Right atrium auricular region (tissue), 2 donors: ENCODE measurements at regions not wholly inside any gene's neighbourhood (a gene's known extent, or its start where the extent isn't known, plus 50 kb on each side); places are given as distances from the start of the nearest gene placed in this dataset.

ENCODE experiments used
- DNase-seq: peaks from one replicate; pipeline ENCODE4 v3.0.0-alpha.2; 2019; ENCODE audit warnings: low spot score
- H3K27ac ChIP-seq, 2 donors: fragments of 200-600 bp; sonication (generic); 1 replicate in 1 of 2; 2 replicates in 1 of 2; pipeline ENCODE4 v1.5.1; 2016 to 2019
- H3K27me3 ChIP-seq, 2 donors: fragments of 200-600 bp; sonication (generic); one replicate each; pipeline versions ENCODE4 v1.5.1 to v1.6.0; 2017 to 2019
- H3K36me3 ChIP-seq: fragments of 200-600 bp; sonication (generic); one replicate; pipeline ENCODE4 v1.5.1; 2016
- H3K4me1 ChIP-seq, 2 donors: fragments of 200-600 bp; sonication (generic); one replicate each; pipeline versions ENCODE4 v1.5.1 to v1.6.0; 2017 to 2019
- H3K4me3 ChIP-seq, 2 donors: fragments of 200-600 bp; sonication (generic); 1 replicate in 1 of 2; 2 replicates in 1 of 2; pipeline ENCODE4 v1.5.1; 2017 to 2019; ENCODE audit warnings: mild to moderate bottlenecking in 1 of 2, moderate library complexity in 1 of 2
- H3K9me3 ChIP-seq, 2 donors: fragments of 200-600 bp; sonication (generic); one replicate each; pipeline ENCODE4 v1.5.1; 2019
- TF ChIP-seq, protein P1 (sequence below), 2 donors: fragments of 200-600 bp; sonication (generic); IDR thresholded peaks; one replicate each; pipeline ENCODE4 v1.5.1; 2019; ENCODE audit warnings: antibody characterized with exemption in 2 of 2

DNA sequence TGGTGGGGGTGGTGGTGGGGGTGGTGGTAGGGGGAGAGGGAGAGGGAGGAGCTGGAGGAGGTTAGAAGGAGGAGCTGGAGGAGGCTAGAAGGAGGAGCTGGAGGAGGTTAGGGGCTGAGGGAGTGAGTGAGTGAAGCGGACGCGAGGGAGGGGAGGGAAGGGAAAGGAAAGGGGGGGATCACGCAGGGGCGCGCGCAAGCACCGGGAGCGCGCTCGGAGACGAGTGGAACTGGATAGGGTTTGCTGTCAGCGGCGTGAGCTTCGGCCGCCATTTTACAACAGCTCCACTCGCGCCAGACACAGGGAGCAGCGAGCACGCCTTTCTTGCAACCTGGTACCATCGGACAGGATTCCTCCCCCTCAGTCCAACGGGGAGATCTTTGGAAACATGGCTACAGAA lies 90.5 kb upstream of the FERMT1 start:
- DNase-seq: no peak
- no peaks in the 10 kb centered on the region for H3K4me1 ChIP-seq
- peaks cover 0 to 6% of the 10 kb centered on the region in 2 donors for H3K9me3 ChIP-seq
- H3K27ac ChIP-seq: no peak overlapping the region
- TF ChIP-seq, protein P1, sequence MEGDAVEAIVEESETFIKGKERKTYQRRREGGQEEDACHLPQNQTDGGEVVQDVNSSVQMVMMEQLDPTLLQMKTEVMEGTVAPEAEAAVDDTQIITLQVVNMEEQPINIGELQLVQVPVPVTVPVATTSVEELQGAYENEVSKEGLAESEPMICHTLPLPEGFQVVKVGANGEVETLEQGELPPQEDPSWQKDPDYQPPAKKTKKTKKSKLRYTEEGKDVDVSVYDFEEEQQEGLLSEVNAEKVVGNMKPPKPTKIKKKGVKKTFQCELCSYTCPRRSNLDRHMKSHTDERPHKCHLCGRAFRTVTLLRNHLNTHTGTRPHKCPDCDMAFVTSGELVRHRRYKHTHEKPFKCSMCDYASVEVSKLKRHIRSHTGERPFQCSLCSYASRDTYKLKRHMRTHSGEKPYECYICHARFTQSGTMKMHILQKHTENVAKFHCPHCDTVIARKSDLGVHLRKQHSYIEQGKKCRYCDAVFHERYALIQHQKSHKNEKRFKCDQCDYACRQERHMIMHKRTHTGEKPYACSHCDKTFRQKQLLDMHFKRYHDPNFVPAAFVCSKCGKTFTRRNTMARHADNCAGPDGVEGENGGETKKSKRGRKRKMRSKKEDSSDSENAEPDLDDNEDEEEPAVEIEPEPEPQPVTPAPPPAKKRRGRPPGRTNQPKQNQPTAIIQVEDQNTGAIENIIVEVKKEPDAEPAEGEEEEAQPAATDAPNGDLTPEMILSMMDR (IDR thresholded peaks at IDR 0.05): no peak
- H3K27me3 ChIP-seq: no peaks in the 10 kb centered on the region
- H3K36me3 ChIP-seq: no peaks in the 10 kb centered on the region
- no peak overlapping the region for H3K4me3 ChIP-seq

DNA sequence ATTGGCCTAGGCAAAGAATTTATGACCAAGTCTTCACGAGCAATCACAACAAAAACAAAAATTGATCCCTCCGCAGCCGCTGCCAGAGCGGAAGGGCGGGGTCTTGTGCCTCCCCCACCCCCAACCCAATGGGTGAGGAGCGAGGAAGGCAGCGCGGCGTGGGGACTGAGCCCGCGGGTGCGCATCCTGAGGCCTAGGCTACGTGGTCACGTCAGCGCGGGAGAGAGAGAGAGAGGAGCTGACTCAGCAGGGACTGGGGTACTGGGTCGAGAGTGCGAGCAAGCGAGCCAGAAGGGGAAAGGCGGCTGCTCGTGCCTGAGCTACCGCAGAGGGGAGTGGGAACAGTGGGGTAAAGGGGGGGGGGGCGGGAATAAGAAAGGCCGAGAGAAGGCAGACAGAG lies 90.1 kb upstream of the FERMT1 start:
- peaks cover 0 to 6% of the 10 kb centered on the region in 2 donors for H3K9me3 ChIP-seq
- H3K4me3 ChIP-seq: no peak overlapping the region
- TF ChIP-seq, protein P1 (IDR thresholded peaks at IDR 0.05): no peak

DNA sequence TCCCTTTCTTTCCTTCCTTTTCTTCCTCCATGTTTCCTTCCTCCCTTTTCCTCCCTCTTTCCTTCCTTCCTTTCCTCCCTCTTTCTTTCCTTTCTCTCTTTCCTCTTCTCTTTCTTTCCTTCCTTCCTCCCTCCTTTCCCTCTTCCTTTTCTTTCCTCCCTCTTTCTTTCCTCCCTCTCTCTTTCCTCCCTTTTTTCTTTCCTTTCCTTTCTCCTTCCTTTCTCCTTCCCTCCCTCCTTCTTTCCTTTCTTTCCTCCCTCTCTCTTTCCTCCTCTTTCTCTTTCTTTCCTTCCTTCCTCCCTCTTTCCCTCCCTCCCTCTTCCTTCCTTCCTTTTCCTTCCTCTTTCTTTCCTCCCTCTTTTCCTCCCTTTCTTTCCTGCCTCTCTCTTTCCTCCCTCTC lies 86.3 kb upstream of the FERMT1 start:
- no peak overlapping the region for H3K27ac ChIP-seq
- H3K4me1 ChIP-seq: no peaks in the 10 kb centered on the region
- TF ChIP-seq, protein P1 (IDR thresholded peaks at IDR 0.05): no peak
- H3K27me3 ChIP-seq: no peaks in the 10 kb centered on the region
- DNase-seq: no peak
- no peak overlapping the region for H3K4me3 ChIP-seq
- H3K36me3 ChIP-seq: no peaks in the 10 kb centered on the region
- peaks cover 5 to 14% of the 10 kb centered on the region in 2 donors for H3K9me3 ChIP-seq

More for the DNA sequence above, 90.1 kb upstream of the FERMT1 start:
- Histone ChIP-seq H3K4me1 (no peaks in the 10 kb centered on the region), H3K36me3 (no peaks in the 10 kb centered on the region), H3K27ac (no peak overlapping the region), H3K27me3 (no peaks in the 10 kb centered on the region)
- no peak for DNase-seq

DNA sequence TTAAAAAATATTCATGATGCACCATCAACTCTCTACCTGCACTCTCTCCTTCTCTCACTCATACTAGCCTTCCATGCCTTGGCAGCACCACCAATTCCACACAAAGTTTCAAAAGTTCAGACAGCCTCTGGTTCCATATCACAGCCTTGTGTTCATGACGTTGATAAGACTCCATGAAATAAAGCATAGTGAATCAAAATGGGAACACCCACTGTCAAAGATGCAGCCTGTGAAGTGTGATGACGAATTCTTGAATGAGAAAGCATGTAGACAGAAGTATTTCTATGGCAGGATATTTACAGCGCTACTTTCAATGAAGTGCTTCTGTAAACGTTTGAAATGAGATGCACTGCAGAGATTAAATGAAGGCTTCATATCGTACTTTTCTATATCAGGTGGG lies 77.3 kb upstream of the FERMT1 start:
- H3K27ac ChIP-seq: no peak overlapping the region
- H3K9me3 ChIP-seq: no peaks in the 10 kb centered on the region
- H3K27me3 ChIP-seq: no peaks in the 10 kb centered on the region
- no peak for DNase-seq
- no peaks in the 10 kb centered on the region for H3K36me3 ChIP-seq
- no peak overlapping the region for H3K4me3 ChIP-seq
- TF ChIP-seq, protein P1 (IDR thresholded peaks at IDR 0.05): no peak
- H3K4me1 ChIP-seq: no peaks in the 10 kb centered on the region

DNA sequence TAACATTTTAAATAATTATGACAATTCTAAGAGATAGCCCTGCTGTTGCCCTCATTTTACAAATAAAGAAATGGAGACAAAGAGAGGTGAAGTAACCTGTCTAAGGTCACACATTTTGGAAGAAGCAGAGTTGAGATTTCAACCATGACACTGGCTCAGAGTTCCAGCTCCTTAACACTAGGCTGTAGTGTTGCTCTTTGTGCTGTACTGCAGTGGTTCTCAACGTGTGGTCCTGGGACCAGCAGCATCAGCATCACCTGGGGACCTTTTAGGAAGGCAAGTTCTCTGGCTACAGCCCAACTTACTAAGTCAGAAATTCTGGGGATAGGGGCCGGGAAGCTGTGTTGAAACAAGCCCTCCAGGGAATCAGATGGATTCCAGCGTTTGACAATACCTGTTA lies 62.4 kb upstream of the FERMT1 start:
- Histone ChIP-seq H3K4me3 (no peak overlapping the region), H3K4me1 (no peaks in the 10 kb centered on the region), H3K27ac (no peak overlapping the region), H3K36me3 (no peaks in the 10 kb centered on the region), H3K27me3 (no peaks in the 10 kb centered on the region), H3K9me3 (no peaks in the 10 kb centered on the region)
- DNase-seq: no peak
- TF ChIP-seq, protein P1 (IDR thresholded peaks at IDR 0.05): no peak

DNA sequence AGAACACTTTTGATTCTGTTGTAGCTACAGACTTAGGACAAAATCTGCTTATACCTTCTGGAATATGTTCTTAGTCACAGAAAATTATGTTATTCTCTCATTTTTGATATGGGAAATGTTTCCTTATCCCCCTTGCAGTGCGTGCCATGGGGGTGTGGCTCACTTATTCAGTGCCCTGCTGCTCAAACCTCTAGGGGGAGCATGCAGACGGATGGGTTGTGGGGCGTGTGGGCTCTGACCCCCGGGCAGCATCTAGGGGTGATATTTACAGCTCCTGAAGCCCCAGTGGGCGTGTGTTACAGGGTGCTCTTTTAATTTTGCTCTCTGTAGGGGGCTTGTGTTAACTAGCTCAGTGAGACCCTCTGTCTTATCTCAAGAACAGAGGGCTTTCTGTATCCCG lies 61.3 kb upstream of the FERMT1 start:
- Histone ChIP-seq H3K27me3 (no peaks in the 10 kb centered on the region), H3K36me3 (no peaks in the 10 kb centered on the region)
- no peak for DNase-seq

More for the DNA sequence above, 61.3 kb upstream of the FERMT1 start:
- TF ChIP-seq, protein P1 (IDR thresholded peaks at IDR 0.05): no peak
- H3K27ac ChIP-seq: no peak overlapping the region
- no peak overlapping the region for H3K4me3 ChIP-seq
- H3K4me1 ChIP-seq: no peaks in the 10 kb centered on the region
- no peaks in the 10 kb centered on the region for H3K9me3 ChIP-seq
